ENCODE measurements at regions not wholly inside any gene's neighbourhood (a gene's known extent, or its start where the extent isn't known, plus 50 kb on each side); places are given as distances from the start of the nearest gene placed in this dataset.

GRCh38 chr2:234565201-234565600 is 68.3 kb upstream of the ARL4C start:
- TF ChIP-seq CTCF (conservative IDR thresholded peaks at IDR 0.05; ENCODE audit: low read length) = no peak
- TF ChIP-seq EZH2phosphoT487 (IDR thresholded peaks at IDR 0.05; ENCODE audit: borderline replicate concordance) = no peak

Measured in Loucy (cell line).